Rectal smooth muscle tissue (tissue), 1 donor: ENCODE measurements at regions not wholly inside any gene's neighbourhood (a gene's known extent, or its start where the extent isn't known, plus 50 kb on each side); places are given as distances from the start of the nearest gene placed in this dataset.

ENCODE experiments used
- H3K27ac ChIP-seq: one replicate; pipeline ENCODE4 v1.7.0; 2013; ENCODE audit warnings: low read depth, low read length, inconsistent platforms
- H3K27me3 ChIP-seq: one replicate; pipeline ENCODE4 v1.7.0; 2013; ENCODE audit warnings: low read length; ENCODE audit not compliant: control insufficient read depth, insufficient read depth
- H3K36me3 ChIP-seq: one replicate; pipeline ENCODE4 v1.7.0; 2013; ENCODE audit warnings: low read length; ENCODE audit not compliant: control insufficient read depth, insufficient read depth
- H3K4me1 ChIP-seq: one replicate; pipeline ENCODE4 v1.7.0; 2013; ENCODE audit warnings: low read length; ENCODE audit not compliant: control insufficient read depth, insufficient read depth
- H3K4me3 ChIP-seq: one replicate; pipeline ENCODE4 v1.7.0; 2013; ENCODE audit warnings: low read length
- H3K9ac ChIP-seq: one replicate; pipeline ENCODE4 v1.7.0; 2013; ENCODE audit warnings: low read length

GRCh38 chr7:94247970-94248369, 146.7 kb upstream of the COL1A2 start:
- Histone ChIP-seq H3K4me3 (no peak overlapping the region), H3K36me3 (no peaks in the 10 kb centered on the region), H3K9ac (no peak overlapping the region), H3K4me1 (no peaks in the 10 kb centered on the region), H3K27me3 (no peaks in the 10 kb centered on the region), H3K27ac (no peak overlapping the region)

DNA sequence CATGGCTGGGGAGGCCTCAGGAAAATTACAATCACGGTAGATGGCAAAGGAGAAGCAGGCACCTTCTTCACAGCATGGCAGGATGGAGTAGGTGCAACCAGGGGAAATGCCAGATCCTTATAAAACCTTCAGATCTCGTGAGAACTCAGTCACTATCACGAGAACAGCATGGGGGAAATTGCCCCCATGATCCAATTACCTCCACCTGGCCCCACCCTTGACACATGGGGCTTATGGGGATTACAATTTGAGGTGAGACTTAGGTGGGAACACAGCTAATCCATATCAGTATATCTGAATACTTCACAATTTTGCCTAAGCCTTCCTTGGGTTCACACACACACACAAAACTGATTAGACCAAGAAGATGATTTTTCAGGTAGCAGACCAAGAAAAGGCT, 145.1 kb upstream of the COL1A2 start:
- no peaks in the 10 kb centered on the region for H3K36me3 ChIP-seq
- H3K9ac ChIP-seq: no peak overlapping the region
- no peaks in the 10 kb centered on the region for H3K27me3 ChIP-seq
- H3K27ac ChIP-seq: no peak overlapping the region
- H3K4me3 ChIP-seq: no peak overlapping the region
- H3K4me1 ChIP-seq: no peaks in the 10 kb centered on the region

- Histone ChIP-seq H3K27ac (no peak overlapping the region), H3K36me3 (no peaks in the 10 kb centered on the region), H3K9ac (no peak overlapping the region), H3K4me3 (no peak overlapping the region), H3K27me3 (no peaks in the 10 kb centered on the region), H3K4me1 (no peaks in the 10 kb centered on the region)
These were observed 144.6 kb upstream of the COL1A2 start for GRCh38 chr7:94250124-94250523.

DNA sequence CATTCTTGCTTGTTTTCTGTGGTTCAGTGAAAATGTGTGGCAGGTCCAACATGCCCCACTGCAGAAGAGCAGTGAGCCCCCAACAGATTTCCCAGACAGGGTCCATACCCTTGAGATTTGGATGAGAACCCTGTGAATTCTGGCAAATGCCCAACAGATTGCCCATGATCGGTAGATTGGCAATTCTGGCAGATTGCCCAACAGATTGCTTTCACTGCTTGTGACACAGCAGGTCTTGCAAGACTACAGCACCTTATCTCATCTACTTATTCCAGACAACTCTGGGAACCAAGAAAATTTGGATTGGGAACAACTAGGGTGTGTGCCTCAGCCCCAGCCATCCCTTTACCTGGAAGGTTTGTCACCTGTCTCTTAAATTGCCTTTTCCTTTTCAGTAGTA, 143.7 kb upstream of the COL1A2 start:
- Histone ChIP-seq H3K27ac (no peak overlapping the region), H3K4me3 (no peak overlapping the region), H3K36me3 (no peaks in the 10 kb centered on the region), H3K27me3 (no peaks in the 10 kb centered on the region), H3K9ac (no peak overlapping the region), H3K4me1 (no peaks in the 10 kb centered on the region)

- no peaks in the 10 kb centered on the region for H3K36me3 ChIP-seq
- H3K27ac ChIP-seq: no peak overlapping the region
- H3K9ac ChIP-seq: no peak overlapping the region
- H3K4me1 ChIP-seq: no peaks in the 10 kb centered on the region
- no peak overlapping the region for H3K4me3 ChIP-seq
- H3K27me3 ChIP-seq: no peaks in the 10 kb centered on the region
These were observed 142.6 kb upstream of the COL1A2 start for GRCh38 chr7:94252124-94252523.

- H3K4me3 ChIP-seq: no peak overlapping the region
- no peak overlapping the region for H3K27ac ChIP-seq
- no peaks in the 10 kb centered on the region for H3K27me3 ChIP-seq
- H3K9ac ChIP-seq: no peak overlapping the region
- no peaks in the 10 kb centered on the region for H3K4me1 ChIP-seq
- H3K36me3 ChIP-seq: no peaks in the 10 kb centered on the region
These were observed 141.7 kb upstream of the COL1A2 start for GRCh38 chr7:94252971-94253370.

GRCh38 chr7:94253686-94254085, 141.0 kb upstream of the COL1A2 start:
- no peaks in the 10 kb centered on the region for H3K36me3 ChIP-seq
- no peaks in the 10 kb centered on the region for H3K4me1 ChIP-seq
- no peak overlapping the region for H3K27ac ChIP-seq
- H3K27me3 ChIP-seq: no peaks in the 10 kb centered on the region
- no peak overlapping the region for H3K9ac ChIP-seq
- no peak overlapping the region for H3K4me3 ChIP-seq

DNA sequence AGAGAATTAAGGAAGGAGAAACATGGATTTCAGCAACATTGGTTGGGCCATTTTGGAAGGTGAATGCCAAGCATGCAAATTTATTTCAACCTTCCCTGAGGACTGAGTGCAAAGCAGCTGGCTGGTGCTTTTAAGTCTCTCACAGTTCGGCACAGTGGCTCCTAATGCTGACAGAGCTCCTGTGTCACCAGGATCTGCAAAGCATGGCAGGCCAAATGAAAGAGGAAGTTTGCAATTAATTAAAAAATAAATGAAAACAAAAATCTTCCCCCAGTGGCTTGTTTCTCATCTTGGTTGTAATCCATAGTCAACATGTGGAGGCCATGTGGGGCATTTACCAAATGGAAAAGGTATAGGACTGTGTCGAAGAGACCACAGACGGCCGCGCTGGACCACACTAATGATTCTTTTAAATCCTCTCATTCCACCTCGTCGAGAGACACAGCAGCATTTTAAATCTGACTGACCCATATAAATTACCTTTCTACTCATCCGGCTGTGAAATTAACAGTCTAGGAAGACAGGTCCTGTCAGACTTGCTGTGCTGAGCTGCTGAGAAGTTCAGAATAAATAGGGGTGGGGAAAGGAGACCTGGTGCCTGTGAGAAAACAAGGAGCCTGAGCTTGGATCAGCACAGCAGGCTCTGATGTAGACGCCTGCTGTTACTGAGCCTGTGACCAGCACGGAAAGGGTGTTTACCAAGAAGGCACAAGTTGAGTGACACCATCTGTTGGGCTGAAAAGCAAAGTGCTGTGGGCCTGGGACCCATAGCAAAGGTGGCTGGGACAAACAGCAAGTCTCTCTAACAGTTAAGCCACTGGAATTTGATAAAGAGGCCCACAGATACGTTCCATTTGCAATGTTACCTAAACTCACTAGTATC, 136.0 kb upstream of the COL1A2 start:
- H3K36me3 ChIP-seq: no peaks in the 10 kb centered on the region
- H3K4me1 ChIP-seq: no peaks in the 10 kb centered on the region
- no peaks in the 10 kb centered on the region for H3K27me3 ChIP-seq
- no peak overlapping the region for H3K9ac ChIP-seq
- no peak overlapping the region for H3K4me3 ChIP-seq
- H3K27ac ChIP-seq: no peak overlapping the region

- Histone ChIP-seq H3K27me3 (no peaks in the 10 kb centered on the region), H3K4me1 (no peaks in the 10 kb centered on the region), H3K9ac (no peak overlapping the region), H3K36me3 (no peaks in the 10 kb centered on the region), H3K27ac (no peak overlapping the region), H3K4me3 (no peak overlapping the region)
These were observed 133.6 kb upstream of the COL1A2 start for GRCh38 chr7:94261067-94261466.

DNA sequence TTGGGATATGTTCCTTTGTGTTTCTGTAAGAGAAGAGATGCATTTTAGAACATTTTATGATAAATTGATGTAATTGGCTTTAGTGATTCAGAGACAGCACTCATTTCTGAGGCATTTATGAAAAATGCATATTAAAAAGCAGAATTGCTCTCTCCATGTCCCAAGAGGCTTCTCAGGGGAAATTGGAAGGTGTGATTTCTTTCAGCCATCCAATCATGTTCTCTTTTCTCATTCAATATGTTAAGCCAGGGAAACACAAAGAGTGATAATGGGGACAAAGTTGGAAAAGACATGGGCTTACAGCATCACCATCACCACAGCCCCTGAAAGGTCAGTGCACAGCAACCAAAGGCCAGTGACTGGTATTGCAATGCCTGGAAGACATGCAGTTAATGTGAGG, 129.9 kb upstream of the COL1A2 start:
- Histone ChIP-seq H3K4me3 (no peak overlapping the region), H3K27ac (no peak overlapping the region), H3K36me3 (no peaks in the 10 kb centered on the region), H3K4me1 (no peaks in the 10 kb centered on the region), H3K9ac (no peak overlapping the region), H3K27me3 (no peaks in the 10 kb centered on the region)

GRCh38 chr7:94265456-94265855, 129.2 kb upstream of the COL1A2 start:
- Histone ChIP-seq H3K27ac (no peak overlapping the region), H3K36me3 (no peaks in the 10 kb centered on the region), H3K4me1 (no peaks in the 10 kb centered on the region), H3K9ac (no peak overlapping the region), H3K27me3 (no peaks in the 10 kb centered on the region), H3K4me3 (no peak overlapping the region)

- Histone ChIP-seq H3K4me1 (no peaks in the 10 kb centered on the region), H3K4me3 (no peak overlapping the region), H3K27ac (no peak overlapping the region), H3K27me3 (no peaks in the 10 kb centered on the region), H3K9ac (no peak overlapping the region), H3K36me3 (no peaks in the 10 kb centered on the region)
These were observed 128.5 kb upstream of the COL1A2 start for GRCh38 chr7:94266238-94266644.

- no peaks in the 10 kb centered on the region for H3K4me1 ChIP-seq
- H3K27me3 ChIP-seq: no peaks in the 10 kb centered on the region
- H3K36me3 ChIP-seq: no peaks in the 10 kb centered on the region
- no peak overlapping the region for H3K9ac ChIP-seq
- H3K27ac ChIP-seq: no peak overlapping the region
- no peak overlapping the region for H3K4me3 ChIP-seq
These were observed 123.9 kb upstream of the COL1A2 start for GRCh38 chr7:94270772-94271171.
